GM23338 (cell line): ENCODE measurements at regions not wholly inside any gene's neighbourhood (a gene's known extent, or its start where the extent isn't known, plus 50 kb on each side); places are given as distances from the start of the nearest gene placed in this dataset.

Source experiments
- ATAC-seq: fragments of 200-7000 bp; cut with Tn5 transposase; 3 replicates; pipeline ENCODE4 v1.9.1; 2020
- DNase-seq: peaks from one replicate; pipeline ENCODE4 v3.0.0-alpha.2; 2015; ENCODE audit warnings: low spot score
- H2AFZ ChIP-seq: fragments of 200-600 bp; sonication (generic); 2 replicates; pipeline ENCODE4 v1.8.0; 2016; ENCODE audit warnings: antibody characterized with exemption, mild to moderate bottlenecking, moderate library complexity
- H3F3A ChIP-seq: fragments of 200-600 bp; sonication (generic); replicated peaks from 2 replicates; pipeline ENCODE4 v1.8.0; 2017; ENCODE audit warnings: antibody characterized with exemption, mixed run types, low read depth
- H3K27ac ChIP-seq: fragments of 200-600 bp; sonication (generic); 2 replicates; pipeline ENCODE4 v1.6.1; 2016; ENCODE audit warnings: low read depth
- H3K27me3 ChIP-seq: fragments of 200-600 bp; sonication (generic); 2 replicates; pipeline ENCODE4 v1.8.0; 2016; ENCODE audit warnings: mild to moderate bottlenecking, mixed run types, moderate library complexity; ENCODE audit not compliant: insufficient read depth
- H3K36me3 ChIP-seq: fragments of 200-600 bp; sonication (generic); 2 replicates; pipeline ENCODE4 v1.8.0; 2016; ENCODE audit warnings: mild to moderate bottlenecking; ENCODE audit not compliant: insufficient read depth
- H3K4me1 ChIP-seq: fragments of 200-600 bp; sonication (generic); 2 replicates; pipeline ENCODE4 v1.8.0; 2016; ENCODE audit warnings: mild to moderate bottlenecking, moderate library complexity; ENCODE audit not compliant: insufficient read depth
- H3K4me2 ChIP-seq: fragments of 200-600 bp; sonication (generic); 2 replicates; pipeline ENCODE4 v1.7.1; 2017; ENCODE audit warnings: mixed run types
- H3K4me3 ChIP-seq: fragments of 200-600 bp; sonication (generic); 2 replicates; pipeline ENCODE4 v1.6.1; 2016; ENCODE audit warnings: mixed run types
- H3K79me2 ChIP-seq: fragments of 200-600 bp; sonication (generic); replicated peaks from 2 replicates; pipeline ENCODE4 v1.8.0; 2017; ENCODE audit warnings: mild to moderate bottlenecking; ENCODE audit not compliant: insufficient read depth
- H3K9me2 ChIP-seq: fragments of 200-600 bp; sonication (generic); 2 replicates; pipeline ENCODE4 v1.8.0; 2017; ENCODE audit not compliant: insufficient read depth
- H4K20me1 ChIP-seq: fragments of 200-600 bp; sonication (generic); replicated peaks from 2 replicates; pipeline ENCODE4 v1.8.0; 2017; ENCODE audit warnings: mild to moderate bottlenecking; ENCODE audit not compliant: insufficient read depth
- H3K27ac Mint-ChIP-seq: 2 replicates; pipeline ENCODE4 v1.8.0; 2020; ENCODE audit warnings: inconsistent platforms, mild to moderate bottlenecking, moderate library complexity, mixed read lengths
- H3K27me3 Mint-ChIP-seq: 3 replicates; pipeline ENCODE4 v1.8.0; 2022; ENCODE audit warnings: low read depth, mild to moderate bottlenecking, moderate library complexity, mixed read lengths, inconsistent platforms; ENCODE audit not compliant: insufficient read depth, poor library complexity
- H3K36me3 Mint-ChIP-seq: 3 replicates; pipeline ENCODE4 v1.8.0; 2021; ENCODE audit warnings: low read depth, mild to moderate bottlenecking, inconsistent platforms, moderate library complexity, mixed read lengths
- H3K4me1 Mint-ChIP-seq: 3 replicates; pipeline ENCODE4 v1.8.0; 2020; ENCODE audit warnings: mild to moderate bottlenecking, inconsistent platforms, mixed read lengths
- H3K4me3 Mint-ChIP-seq: 3 replicates; pipeline ENCODE4 v1.8.0; 2021; ENCODE audit warnings: moderate library complexity, mild to moderate bottlenecking, inconsistent platforms, mixed read lengths
- H3K9me3 Mint-ChIP-seq: 3 replicates; pipeline ENCODE4 v1.8.0; 2020; ENCODE audit warnings: moderate library complexity, mild to moderate bottlenecking, inconsistent platforms, mixed read lengths
- CREB1 ChIP-seq: fragments of 250-450 bp; sonication (Bioruptor Pico); IDR thresholded peaks from 2 replicates; pipeline ENCODE4 v1.5.0; 2020; ENCODE audit warnings: low read depth, mild to moderate bottlenecking, moderate library complexity
- EZH2 ChIP-seq: fragments of 200-600 bp; sonication (generic); IDR thresholded peaks from one replicate; pipeline ENCODE4 v1.8.0; 2017; ENCODE audit warnings: antibody characterized with exemption, mild to moderate bottlenecking, low read depth; ENCODE audit not compliant: unreplicated experiment
- JUNB ChIP-seq: IDR thresholded peaks from one replicate; pipeline ENCODE4 v1.6.1; 2016; ENCODE audit warnings: antibody characterized with exemption; ENCODE audit not compliant: unreplicated experiment
- NANOG ChIP-seq: IDR thresholded peaks from 2 replicates; pipeline ENCODE4 v1.6.1; 2016; ENCODE audit warnings: antibody characterized with exemption, borderline replicate concordance
- POLR2AphosphoS5 ChIP-seq: IDR thresholded peaks from 2 replicates; pipeline ENCODE4 v1.6.1; 2016; ENCODE audit warnings: antibody characterized with exemption, low read depth
- STAT1 ChIP-seq: IDR thresholded peaks from one replicate; pipeline ENCODE4 v1.6.1; 2016; ENCODE audit warnings: antibody characterized with exemption; ENCODE audit not compliant: unreplicated experiment
- ZNF114 ChIP-seq: fragments of 250-450 bp; sonication (Bioruptor Pico); IDR thresholded peaks from 2 replicates; pipeline ENCODE4 v1.5.0; 2020; ENCODE audit warnings: mild to moderate bottlenecking, moderate library complexity
- ZNF331 ChIP-seq: fragments of 250-450 bp; sonication (Bioruptor Pico); IDR thresholded peaks from 2 replicates; pipeline ENCODE4 v1.5.0; 2020; ENCODE audit warnings: low read depth, mild to moderate bottlenecking, moderate library complexity
- TF ChIP-seq, protein P1 (sequence below), 2 experiments: fragments of 200-600 bp in 1 of 2; sonication (generic) in 1 of 2; conservative IDR thresholded peaks; 2 replicates each; pipeline versions ENCODE4 v1.5.1 to v1.6.1; 2016 to 2017; ENCODE audit warnings: antibody characterized with exemption in 2 of 2, low read depth in 2 of 2, mild to moderate bottlenecking in 2 of 2, moderate library complexity in 1 of 2
- TF ChIP-seq, protein P2 (sequence below): IDR thresholded peaks from 2 replicates; pipeline ENCODE4 v1.6.1; 2016; ENCODE audit warnings: antibody characterized with exemption
- TF ChIP-seq, protein P3 (sequence below): IDR thresholded peaks from one replicate; pipeline ENCODE4 v1.6.1; 2018; ENCODE audit warnings: antibody characterized with exemption; ENCODE audit not compliant: unreplicated experiment

DNA sequence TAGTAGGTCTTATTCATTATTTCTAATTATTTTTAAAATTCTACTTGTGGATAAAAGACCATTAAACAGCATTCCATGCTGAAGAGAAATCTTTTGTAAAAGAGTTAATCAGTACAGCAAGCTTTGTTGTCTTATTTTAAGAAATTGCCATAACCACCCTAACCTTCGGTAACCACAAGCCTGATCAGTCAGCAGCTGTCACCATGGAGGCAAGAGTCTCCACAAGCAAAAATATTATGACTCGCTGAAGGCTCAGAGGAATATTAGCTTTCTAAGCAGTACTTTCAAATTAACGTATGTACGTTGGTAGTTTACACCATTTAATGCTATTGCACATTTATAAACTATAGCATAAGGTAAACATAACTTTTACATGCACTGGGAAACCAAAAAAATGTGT lies 650.5 kb upstream of the LINC00305 start (continued):
- TF ChIP-seq, protein P1, sequence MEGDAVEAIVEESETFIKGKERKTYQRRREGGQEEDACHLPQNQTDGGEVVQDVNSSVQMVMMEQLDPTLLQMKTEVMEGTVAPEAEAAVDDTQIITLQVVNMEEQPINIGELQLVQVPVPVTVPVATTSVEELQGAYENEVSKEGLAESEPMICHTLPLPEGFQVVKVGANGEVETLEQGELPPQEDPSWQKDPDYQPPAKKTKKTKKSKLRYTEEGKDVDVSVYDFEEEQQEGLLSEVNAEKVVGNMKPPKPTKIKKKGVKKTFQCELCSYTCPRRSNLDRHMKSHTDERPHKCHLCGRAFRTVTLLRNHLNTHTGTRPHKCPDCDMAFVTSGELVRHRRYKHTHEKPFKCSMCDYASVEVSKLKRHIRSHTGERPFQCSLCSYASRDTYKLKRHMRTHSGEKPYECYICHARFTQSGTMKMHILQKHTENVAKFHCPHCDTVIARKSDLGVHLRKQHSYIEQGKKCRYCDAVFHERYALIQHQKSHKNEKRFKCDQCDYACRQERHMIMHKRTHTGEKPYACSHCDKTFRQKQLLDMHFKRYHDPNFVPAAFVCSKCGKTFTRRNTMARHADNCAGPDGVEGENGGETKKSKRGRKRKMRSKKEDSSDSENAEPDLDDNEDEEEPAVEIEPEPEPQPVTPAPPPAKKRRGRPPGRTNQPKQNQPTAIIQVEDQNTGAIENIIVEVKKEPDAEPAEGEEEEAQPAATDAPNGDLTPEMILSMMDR (conservative IDR thresholded peaks at IDR 0.05; ENCODE audit: low read depth in 2 of 2), result no peak
- TF ChIP-seq, protein P2, sequence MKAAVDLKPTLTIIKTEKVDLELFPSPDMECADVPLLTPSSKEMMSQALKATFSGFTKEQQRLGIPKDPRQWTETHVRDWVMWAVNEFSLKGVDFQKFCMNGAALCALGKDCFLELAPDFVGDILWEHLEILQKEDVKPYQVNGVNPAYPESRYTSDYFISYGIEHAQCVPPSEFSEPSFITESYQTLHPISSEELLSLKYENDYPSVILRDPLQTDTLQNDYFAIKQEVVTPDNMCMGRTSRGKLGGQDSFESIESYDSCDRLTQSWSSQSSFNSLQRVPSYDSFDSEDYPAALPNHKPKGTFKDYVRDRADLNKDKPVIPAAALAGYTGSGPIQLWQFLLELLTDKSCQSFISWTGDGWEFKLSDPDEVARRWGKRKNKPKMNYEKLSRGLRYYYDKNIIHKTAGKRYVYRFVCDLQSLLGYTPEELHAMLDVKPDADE, result no peak
- TF ChIP-seq CREB1 (CRISPR knock-in tag), result no peak
- no peak for TF ChIP-seq POLR2AphosphoS5
- TF ChIP-seq EZH2, result no peak

DNA sequence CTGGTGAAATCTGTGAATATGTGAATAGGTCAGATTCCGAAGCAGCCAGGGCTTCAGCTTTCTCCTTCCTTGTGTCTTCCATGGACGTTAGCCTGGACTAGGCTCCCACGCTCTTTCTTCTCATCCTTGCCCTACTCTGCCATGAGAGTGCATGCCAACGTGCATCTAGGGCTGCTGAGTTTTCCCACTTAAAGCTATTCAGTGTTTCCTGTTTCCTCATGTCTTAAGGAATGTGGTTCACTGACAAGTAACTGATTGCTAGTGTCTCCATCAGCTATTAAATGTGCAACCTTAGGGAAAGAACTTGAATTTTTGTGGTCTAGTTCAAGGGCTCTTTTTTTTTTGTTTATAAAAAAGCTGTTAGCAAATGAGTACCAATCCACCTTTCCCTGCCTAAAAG lies 642.3 kb upstream of the LINC00305 start:
- Mint-ChIP-seq H3K4me1 (peaks cover 2% of the 10 kb centered on the region; the same call in 1 of the 3 replicates), H3K4me3 (no peak overlapping the region), H3K9me3 (no peaks in the 10 kb centered on the region), H3K36me3 (no peaks in the 10 kb centered on the region), H3K27me3 (no peaks in the 10 kb centered on the region), H3K27ac (no peak overlapping the region)
- Histone ChIP-seq H3K27me3 (no peaks in the 10 kb centered on the region), H3K36me3 (no peaks in the 10 kb centered on the region), H4K20me1 (no peaks in the 10 kb centered on the region), H3F3A (no peaks in the 10 kb centered on the region), H3K4me1 (no peaks in the 10 kb centered on the region), H2AFZ (no peak overlapping the region), H3K4me3 (no peak overlapping the region), H3K4me2 (no peak overlapping the region), H3K79me2 (no peaks in the 10 kb centered on the region), H3K9me2 (no peaks in the 10 kb centered on the region), H3K27ac (no peak overlapping the region)
- TF ChIP-seq, protein P1 (conservative IDR thresholded peaks at IDR 0.05; ENCODE audit: low read depth in 2 of 2), result no peak
- TF ChIP-seq ZNF331 (CRISPR knock-in tag), result no peak
- no peak for TF ChIP-seq NANOG
- no peak for TF ChIP-seq ZNF114 (CRISPR knock-in tag)
- no peak for TF ChIP-seq JUNB
- no peak for TF ChIP-seq POLR2AphosphoS5
- TF ChIP-seq, protein P3, sequence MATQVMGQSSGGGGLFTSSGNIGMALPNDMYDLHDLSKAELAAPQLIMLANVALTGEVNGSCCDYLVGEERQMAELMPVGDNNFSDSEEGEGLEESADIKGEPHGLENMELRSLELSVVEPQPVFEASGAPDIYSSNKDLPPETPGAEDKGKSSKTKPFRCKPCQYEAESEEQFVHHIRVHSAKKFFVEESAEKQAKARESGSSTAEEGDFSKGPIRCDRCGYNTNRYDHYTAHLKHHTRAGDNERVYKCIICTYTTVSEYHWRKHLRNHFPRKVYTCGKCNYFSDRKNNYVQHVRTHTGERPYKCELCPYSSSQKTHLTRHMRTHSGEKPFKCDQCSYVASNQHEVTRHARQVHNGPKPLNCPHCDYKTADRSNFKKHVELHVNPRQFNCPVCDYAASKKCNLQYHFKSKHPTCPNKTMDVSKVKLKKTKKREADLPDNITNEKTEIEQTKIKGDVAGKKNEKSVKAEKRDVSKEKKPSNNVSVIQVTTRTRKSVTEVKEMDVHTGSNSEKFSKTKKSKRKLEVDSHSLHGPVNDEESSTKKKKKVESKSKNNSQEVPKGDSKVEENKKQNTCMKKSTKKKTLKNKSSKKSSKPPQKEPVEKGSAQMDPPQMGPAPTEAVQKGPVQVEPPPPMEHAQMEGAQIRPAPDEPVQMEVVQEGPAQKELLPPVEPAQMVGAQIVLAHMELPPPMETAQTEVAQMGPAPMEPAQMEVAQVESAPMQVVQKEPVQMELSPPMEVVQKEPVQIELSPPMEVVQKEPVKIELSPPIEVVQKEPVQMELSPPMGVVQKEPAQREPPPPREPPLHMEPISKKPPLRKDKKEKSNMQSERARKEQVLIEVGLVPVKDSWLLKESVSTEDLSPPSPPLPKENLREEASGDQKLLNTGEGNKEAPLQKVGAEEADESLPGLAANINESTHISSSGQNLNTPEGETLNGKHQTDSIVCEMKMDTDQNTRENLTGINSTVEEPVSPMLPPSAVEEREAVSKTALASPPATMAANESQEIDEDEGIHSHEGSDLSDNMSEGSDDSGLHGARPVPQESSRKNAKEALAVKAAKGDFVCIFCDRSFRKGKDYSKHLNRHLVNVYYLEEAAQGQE, result no peak
- TF ChIP-seq STAT1, result no peak
- ATAC-seq, result no peak
- no peak for DNase-seq
